ENCODE measurements at regions not wholly inside any gene's neighbourhood (a gene's known extent, or its start where the extent isn't known, plus 50 kb on each side); places are given as distances from the start of the nearest gene placed in this dataset.

- DNase-seq = no peak
Measured at GRCh38 chr6:122524056-122524455, 52.4 kb upstream of the SERINC1 start.

GRCh38 chr6:122530440-122531046 is 58.9 kb upstream of the SERINC1 start:
- peak; percentile 15 for DNase-seq

- DNase-seq = peak; percentile 27
Measured at GRCh38 chr6:122548281-122548680, 61.9 kb upstream of the PKIB start.

- no peak for DNase-seq
Measured at GRCh38 chr6:122548820-122549219, 61.4 kb upstream of the PKIB start.

- DNase-seq = peak; percentile 55
Measured at GRCh38 chr6:122553697-122554096, 56.5 kb upstream of the PKIB start.

- no peak for DNase-seq
Measured at GRCh38 chr6:122555561-122555960, 54.6 kb upstream of the PKIB start.

- no peak for DNase-seq
Measured at GRCh38 chr6:122558080-122558479, 52.1 kb upstream of the PKIB start.

All from NCI-H1417 treated with DMSO at 0.1 percent for 48 hours (cell line).